WTC11 (cell line): ENCODE measurements at regions not wholly inside any gene's neighbourhood (a gene's known extent, or its start where the extent isn't known, plus 50 kb on each side); places are given as distances from the start of the nearest gene placed in this dataset.
"Not testable (repeated sequence)": the region's sequence is repeated elsewhere in the genome, so short reads cannot be mapped to it uniquely, and the experiment has no call there.

ENCODE experiments used
- ATAC-seq: fragments of 200-7000 bp; cut with Tn5 transposase; 2 replicates; pipeline ENCODE4 v1.10.0; 2021; ENCODE audit warnings: mild to moderate bottlenecking, moderate library complexity
- CTCF ChIA-PET: fragments of 300-600 bp; sonication (Branson Sonifier 250); formaldehyde crosslinking; loops from one replicate; lab custom pipeline; 2021; ENCODE audit warnings: antibody characterized with exemption; lab: Charles Lee
- POLR2A ChIA-PET: fragments of 350-600 bp; sonication (Branson Sonifier 250); formaldehyde crosslinking; loops from one replicate; lab custom pipeline; 2021; ENCODE audit warnings: antibody characterized with exemption; lab: Charles Lee
- DNase-seq: peaks from one replicate; pipeline ENCODE4 v3.0.0; 2021; ENCODE audit warnings: low spot score
- H3K27ac Mint-ChIP-seq: 2 replicates; pipeline ENCODE4 v1.8.0; 2021; ENCODE audit warnings: mixed read lengths
- H3K27me3 Mint-ChIP-seq: 2 replicates; pipeline ENCODE4 v1.8.0; 2021; ENCODE audit warnings: low read depth, mild to moderate bottlenecking, moderate library complexity, mixed read lengths
- H3K36me3 Mint-ChIP-seq: 2 replicates; pipeline ENCODE4 v1.8.0; 2021; ENCODE audit warnings: mixed read lengths
- H3K4me1 Mint-ChIP-seq: 2 replicates; pipeline ENCODE4 v1.8.0; 2022; ENCODE audit warnings: mixed read lengths
- H3K4me3 Mint-ChIP-seq: 2 replicates; pipeline ENCODE4 v1.8.0; 2021; ENCODE audit warnings: mild to moderate bottlenecking, moderate library complexity, mixed read lengths
- H3K9me3 Mint-ChIP-seq: 2 replicates; pipeline ENCODE4 v1.8.0; 2021; ENCODE audit warnings: mixed read lengths
- ATF1 ChIP-seq: sonication (generic); formaldehyde crosslinking; IDR thresholded peaks from 2 replicates; pipeline ENCODE4 v1.8.1; 2023; ENCODE audit warnings: mild to moderate bottlenecking, moderate library complexity, missing genetic modification reagents
- CDX4 ChIP-seq: fragments of 250-450 bp; sonication (Bioruptor Pico); IDR thresholded peaks from 2 replicates; pipeline ENCODE4 v1.9.0; 2021; ENCODE audit warnings: moderate library complexity, mild to moderate bottlenecking, inconsistent platforms, borderline replicate concordance
- CREM ChIP-seq: sonication (generic); formaldehyde crosslinking; IDR thresholded peaks from 2 replicates; pipeline ENCODE4 v1.8.1; 2022; ENCODE audit warnings: mild to moderate bottlenecking, missing genetic modification reagents, moderate library complexity
- E2F5 ChIP-seq: sonication (generic); formaldehyde crosslinking; IDR thresholded peaks from 2 replicates; pipeline ENCODE4 v1.8.1; 2022; ENCODE audit warnings: mild to moderate bottlenecking, moderate library complexity, missing genetic modification reagents
- GRHL2 ChIP-seq: fragments of 250-450 bp; sonication (Bioruptor Pico); IDR thresholded peaks from 2 replicates; pipeline ENCODE4 v1.8.0; 2022; ENCODE audit warnings: mild to moderate bottlenecking, moderate library complexity; ENCODE audit not compliant: insufficient replicate concordance, severe bottlenecking
- JUN ChIP-seq: sonication (generic); formaldehyde crosslinking; IDR thresholded peaks from 2 replicates; pipeline ENCODE4 v1.8.0; 2023; ENCODE audit warnings: mild to moderate bottlenecking, missing genetic modification reagents
- NFATC4 ChIP-seq: fragments of 250-450 bp; sonication (Bioruptor Pico); IDR thresholded peaks from 2 replicates; pipeline ENCODE4 v1.9.0; 2021; ENCODE audit warnings: mild to moderate bottlenecking
- OVOL2 ChIP-seq: fragments of 250-450 bp; sonication (Bioruptor Pico); IDR thresholded peaks from 2 replicates; pipeline ENCODE4 v1.9.0; 2021; ENCODE audit warnings: mild to moderate bottlenecking, borderline replicate concordance
- RELA ChIP-seq: sonication (generic); formaldehyde crosslinking; IDR thresholded peaks from 2 replicates; pipeline ENCODE4 v1.8.1; 2022; ENCODE audit warnings: missing genetic modification reagents, mild to moderate bottlenecking, borderline replicate concordance
- SMAD4 ChIP-seq: sonication (generic); formaldehyde crosslinking; IDR thresholded peaks from 2 replicates; pipeline ENCODE4 v1.8.0; 2022; ENCODE audit warnings: mild to moderate bottlenecking, missing genetic modification reagents
- SOX15 ChIP-seq: fragments of 250-450 bp; sonication (Bioruptor Pico); IDR thresholded peaks from 2 replicates; pipeline ENCODE4 v1.9.0; 2021; ENCODE audit warnings: mild to moderate bottlenecking
- STAT6 ChIP-seq: sonication (generic); formaldehyde crosslinking; conservative IDR thresholded peaks from 2 replicates; pipeline ENCODE4 v1.8.1; 2023; ENCODE audit warnings: mild to moderate bottlenecking, low read depth, missing genetic modification reagents, moderate library complexity
- TEAD1 ChIP-seq: sonication (generic); formaldehyde crosslinking; IDR thresholded peaks from 2 replicates; pipeline ENCODE4 v1.8.0; 2022; ENCODE audit warnings: mild to moderate bottlenecking, missing genetic modification reagents
- TEAD4 ChIP-seq: sonication (generic); formaldehyde crosslinking; IDR thresholded peaks from 2 replicates; pipeline ENCODE4 v1.8.0; 2022; ENCODE audit warnings: mild to moderate bottlenecking, missing genetic modification reagents
- ZNF121 ChIP-seq: sonication (generic); formaldehyde crosslinking; IDR thresholded peaks from 2 replicates; pipeline ENCODE4 v1.8.0; 2023; ENCODE audit warnings: missing genetic modification reagents
- ZNF416 ChIP-seq: fragments of 250-450 bp; sonication (Bioruptor Pico); IDR thresholded peaks from 2 replicates; pipeline ENCODE4 v1.9.0; 2021; ENCODE audit warnings: mild to moderate bottlenecking, inconsistent platforms
- ZNF423 ChIP-seq: fragments of 250-450 bp; sonication (Bioruptor Pico); IDR thresholded peaks from 2 replicates; pipeline ENCODE4 v2.1.2; 2022; ENCODE audit warnings: mild to moderate bottlenecking, moderate library complexity
- ZNF671 ChIP-seq: fragments of 250-450 bp; sonication (Bioruptor Pico); IDR thresholded peaks from 2 replicates; pipeline ENCODE4 v1.8.0; 2021; ENCODE audit warnings: mild to moderate bottlenecking
- TF ChIP-seq, protein P1 (sequence below): sonication (generic); formaldehyde crosslinking; IDR thresholded peaks from 2 replicates; pipeline ENCODE4 v1.8.1; 2022; ENCODE audit warnings: low read depth, missing genetic modification reagents, borderline replicate concordance

GRCh38 chr7:125061776-125062397 is 132.3 kb upstream of the POT1 start:
- no peaks in the 10 kb centered on the region for H3K36me3 Mint-ChIP-seq
- H3K27ac Mint-ChIP-seq, result no peak overlapping the region
- DNase-seq (no peak), ATAC-seq (no peak; the same call in 1 of the 2 replicates)
- peaks cover 3% of the 10 kb centered on the region; the same call in 1 of the 2 replicates for H3K27me3 Mint-ChIP-seq
- TF ChIP-seq OVOL2 (CRISPR knock-in tag), result no peak
- no peak for TF ChIP-seq ZNF671
- no peak for TF ChIP-seq SOX15 (CRISPR knock-in tag)
- TF ChIP-seq STAT6, result no peak
- no peak for TF ChIP-seq GRHL2 (CRISPR knock-in tag)
- TF ChIP-seq ATF1 (CRISPR knock-in tag), result no peak
- no peak for TF ChIP-seq CDX4 (CRISPR knock-in tag)
- TF ChIP-seq TEAD4, result no peak
- no peak for TF ChIP-seq CREM (CRISPR knock-in tag)
- no peak for TF ChIP-seq ZNF416
- no peak for TF ChIP-seq NFATC4
- TF ChIP-seq RELA (CRISPR knock-in tag), result no peak
- no peak for TF ChIP-seq ZNF423 (CRISPR knock-in tag)
- TF ChIP-seq JUN (CRISPR knock-in tag), result no peak
- TF ChIP-seq ZNF121 (CRISPR knock-in tag), result no peak
- TF ChIP-seq TEAD1 (CRISPR knock-in tag), result no peak
- TF ChIP-seq, protein P1, sequence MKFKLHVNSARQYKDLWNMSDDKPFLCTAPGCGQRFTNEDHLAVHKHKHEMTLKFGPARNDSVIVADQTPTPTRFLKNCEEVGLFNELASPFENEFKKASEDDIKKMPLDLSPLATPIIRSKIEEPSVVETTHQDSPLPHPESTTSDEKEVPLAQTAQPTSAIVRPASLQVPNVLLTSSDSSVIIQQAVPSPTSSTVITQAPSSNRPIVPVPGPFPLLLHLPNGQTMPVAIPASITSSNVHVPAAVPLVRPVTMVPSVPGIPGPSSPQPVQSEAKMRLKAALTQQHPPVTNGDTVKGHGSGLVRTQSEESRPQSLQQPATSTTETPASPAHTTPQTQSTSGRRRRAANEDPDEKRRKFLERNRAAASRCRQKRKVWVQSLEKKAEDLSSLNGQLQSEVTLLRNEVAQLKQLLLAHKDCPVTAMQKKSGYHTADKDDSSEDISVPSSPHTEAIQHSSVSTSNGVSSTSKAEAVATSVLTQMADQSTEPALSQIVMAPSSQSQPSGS, result no peak
- no peak for TF ChIP-seq SMAD4 (CRISPR knock-in tag)
- TF ChIP-seq E2F5 (CRISPR knock-in tag), result no peak
- H3K4me1 Mint-ChIP-seq, result peaks cover 12% of the 10 kb centered on the region
- H3K4me3 Mint-ChIP-seq, result no peak overlapping the region
- ChIA-PET CTCF (interaction anchor here (1.1 kb wide), 1 partner anchor 255 kb away, joined by 3 read pairs; no protein-coding TSS in a partner anchor), POLR2A (no interaction called here)
- H3K9me3 Mint-ChIP-seq, result no peaks in the 10 kb centered on the region

- H3K9me3 Mint-ChIP-seq, DNase-seq, POLR2A ChIA-PET, H3K27me3 Mint-ChIP-seq, H3K36me3 Mint-ChIP-seq, H3K27ac Mint-ChIP-seq, H3K4me3 Mint-ChIP-seq, ATAC-seq: not testable (repeated sequence)
- H3K4me1 Mint-ChIP-seq, result peaks cover 12% of the 10 kb centered on the region
- CTCF ChIA-PET, result interaction anchor here (1.1 kb wide), 1 partner anchor 256 kb away, joined by 3 read pairs; no protein-coding TSS in a partner anchor
These were observed 131.6 kb upstream of the POT1 start for GRCh38 chr7:125061083-125061745.
